ENCODE measurements at regions not wholly inside any gene's neighbourhood (a gene's known extent, or its start where the extent isn't known, plus 50 kb on each side); places are given as distances from the start of the nearest gene placed in this dataset.

DNA sequence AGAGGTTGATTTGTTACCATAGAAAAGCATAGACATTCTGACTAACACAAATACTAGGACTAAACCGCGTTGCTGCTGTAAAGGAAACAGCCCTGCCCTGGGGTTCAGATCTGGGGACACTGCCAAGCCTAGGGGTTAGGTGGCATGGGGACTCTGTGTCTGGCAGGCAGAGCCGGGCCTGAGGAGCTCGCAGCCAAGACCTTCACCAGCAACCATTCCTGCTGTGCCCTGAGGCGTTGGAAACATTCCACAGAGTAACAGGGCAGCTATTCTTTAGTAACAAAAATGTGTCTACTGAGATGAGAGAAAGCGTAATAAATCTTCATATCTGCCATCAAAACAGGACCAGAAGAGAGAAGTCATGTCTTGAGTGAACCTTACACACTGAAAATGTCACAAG is 280.5 kb downstream of the POM121L12 start:
- H3K36me3 ChIP-seq (ENCODE audit: control insufficient read depth, insufficient read depth, low read length), result no peaks in the 10 kb centered on the region
- peaks cover 3% of the 10 kb centered on the region for H3K4me1 ChIP-seq (ENCODE audit: control insufficient read depth, insufficient read depth, low read length)
- Mint-ChIP-seq H3K27ac (no peak overlapping the region), H3K27me3 (ENCODE audit: insufficient read depth) (no peaks in the 10 kb centered on the region), H3K9me3 (no peaks in the 10 kb centered on the region), H3K4me3 (no peak overlapping the region), H3K36me3 (ENCODE audit: low read depth) (no peaks in the 10 kb centered on the region), H3K4me1 (peaks cover 8% of the 10 kb centered on the region)
- no peak overlapping the region for H3K27ac ChIP-seq (ENCODE audit: low read depth, low read length)
- WGBS, 2 experiments (ENCODE audit: insufficient coverage in 1 of 2, insufficient read length in 1 of 2), result 93% methylated on average over 6 of the region's 6 CpGs; no CpG with 5 or more reads in 1 of the 2 experiments
- H3K4me3 ChIP-seq (ENCODE audit: low read length), result no peak overlapping the region
- no peak for DNase-seq
- H3K9me3 ChIP-seq (ENCODE audit: control insufficient read depth, low read length), result no peaks in the 10 kb centered on the region
- no peaks in the 10 kb centered on the region for H3K27me3 ChIP-seq (ENCODE audit: control insufficient read depth, insufficient read depth, low read length, poor library complexity, severe bottlenecking)
- TF ChIP-seq CTCF (conservative IDR thresholded peaks at IDR 0.05), result no peak
- no peak overlapping the region for H3K9ac ChIP-seq (ENCODE audit: extremely low read depth, low read length, poor library complexity, severe bottlenecking)

DNA sequence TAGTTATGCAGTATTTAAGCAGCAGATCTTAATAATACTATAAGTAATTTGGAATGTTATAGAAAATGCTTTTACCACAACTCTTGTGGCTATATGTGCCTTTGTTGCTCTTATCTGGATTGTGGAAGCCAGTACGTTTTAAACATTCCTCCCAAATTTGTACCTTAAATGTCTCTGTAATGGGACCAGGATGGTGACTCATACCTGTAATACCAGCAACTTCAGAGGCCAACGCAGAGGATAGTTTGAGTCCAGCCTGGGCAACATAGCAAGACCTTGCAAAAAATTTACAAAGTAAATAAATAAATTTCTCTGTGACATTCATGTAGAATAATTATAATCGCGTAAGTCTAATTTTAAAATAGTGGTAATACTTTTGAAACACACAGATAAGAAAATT is 283.1 kb downstream of the POM121L12 start:
- no peaks in the 10 kb centered on the region for H3K27me3 Mint-ChIP-seq (ENCODE audit: insufficient read depth)
- H3K4me1 Mint-ChIP-seq, result no peaks in the 10 kb centered on the region
- WGBS, 2 experiments (ENCODE audit: insufficient coverage in 1 of 2, insufficient read length in 1 of 2), result 91 to 100% methylated on average over 1 to 2 of the region's 4 CpGs
- H3K9ac ChIP-seq (ENCODE audit: extremely low read depth, low read length, poor library complexity, severe bottlenecking), result no peak overlapping the region
- H3K36me3 Mint-ChIP-seq (ENCODE audit: low read depth), result no peaks in the 10 kb centered on the region
- H3K9me3 ChIP-seq (ENCODE audit: control insufficient read depth, low read length), result peaks cover 7% of the 10 kb centered on the region
- DNase-seq, result no peak
- H3K27ac Mint-ChIP-seq, result no peak overlapping the region
- no peak for TF ChIP-seq CTCF (conservative IDR thresholded peaks at IDR 0.05)
- no peaks in the 10 kb centered on the region for H3K4me1 ChIP-seq (ENCODE audit: control insufficient read depth, insufficient read depth, low read length)
- no peak overlapping the region for H3K4me3 ChIP-seq (ENCODE audit: low read length)
- no peaks in the 10 kb centered on the region for H3K27me3 ChIP-seq (ENCODE audit: control insufficient read depth, insufficient read depth, low read length, poor library complexity, severe bottlenecking)
- H3K27ac ChIP-seq (ENCODE audit: low read depth, low read length), result no peak overlapping the region
- peaks cover 6% of the 10 kb centered on the region for H3K9me3 Mint-ChIP-seq
- no peak overlapping the region for H3K4me3 Mint-ChIP-seq
- H3K36me3 ChIP-seq (ENCODE audit: control insufficient read depth, insufficient read depth, low read length), result no peaks in the 10 kb centered on the region

- DNase-seq, result no peak
- Histone ChIP-seq H3K4me1 (ENCODE audit: control insufficient read depth, insufficient read depth, low read length) (peaks cover 4% of the 10 kb centered on the region), H3K36me3 (ENCODE audit: control insufficient read depth, insufficient read depth, low read length) (no peaks in the 10 kb centered on the region), H3K9me3 (ENCODE audit: control insufficient read depth, low read length) (peaks cover 11% of the 10 kb centered on the region), H3K27ac (ENCODE audit: low read depth, low read length) (no peak overlapping the region), H3K4me3 (ENCODE audit: low read length) (no peak overlapping the region), H3K27me3 (ENCODE audit: control insufficient read depth, insufficient read depth, low read length, poor library complexity, severe bottlenecking) (no peaks in the 10 kb centered on the region), H3K9ac (ENCODE audit: extremely low read depth, low read length, poor library complexity, severe bottlenecking) (no peak overlapping the region)
- Mint-ChIP-seq H3K4me1 (peaks cover 17% of the 10 kb centered on the region), H3K36me3 (ENCODE audit: low read depth) (peaks cover 5% of the 10 kb centered on the region), H3K4me3 (no peak overlapping the region), H3K27ac (peak overlapping the region; percentile 69), H3K9me3 (peaks cover 24% of the 10 kb centered on the region), H3K27me3 (ENCODE audit: insufficient read depth) (no peaks in the 10 kb centered on the region)
- TF ChIP-seq CTCF (conservative IDR thresholded peaks at IDR 0.05), result no peak
- 60 to 66% methylated on average over 1 to 2 of the region's 2 CpGs for WGBS, 2 experiments (ENCODE audit: insufficient coverage in 1 of 2, insufficient read length in 1 of 2)
Observed at GRCh38 chr7:53325061-53325460, 289.6 kb downstream of the POM121L12 start.
